ENCODE measurements at regions not wholly inside any gene's neighbourhood (a gene's known extent, or its start where the extent isn't known, plus 50 kb on each side); places are given as distances from the start of the nearest gene placed in this dataset.
A peak's percentile ranks its signal among the peaks of the same experiment; 100 is the strongest.

DNA sequence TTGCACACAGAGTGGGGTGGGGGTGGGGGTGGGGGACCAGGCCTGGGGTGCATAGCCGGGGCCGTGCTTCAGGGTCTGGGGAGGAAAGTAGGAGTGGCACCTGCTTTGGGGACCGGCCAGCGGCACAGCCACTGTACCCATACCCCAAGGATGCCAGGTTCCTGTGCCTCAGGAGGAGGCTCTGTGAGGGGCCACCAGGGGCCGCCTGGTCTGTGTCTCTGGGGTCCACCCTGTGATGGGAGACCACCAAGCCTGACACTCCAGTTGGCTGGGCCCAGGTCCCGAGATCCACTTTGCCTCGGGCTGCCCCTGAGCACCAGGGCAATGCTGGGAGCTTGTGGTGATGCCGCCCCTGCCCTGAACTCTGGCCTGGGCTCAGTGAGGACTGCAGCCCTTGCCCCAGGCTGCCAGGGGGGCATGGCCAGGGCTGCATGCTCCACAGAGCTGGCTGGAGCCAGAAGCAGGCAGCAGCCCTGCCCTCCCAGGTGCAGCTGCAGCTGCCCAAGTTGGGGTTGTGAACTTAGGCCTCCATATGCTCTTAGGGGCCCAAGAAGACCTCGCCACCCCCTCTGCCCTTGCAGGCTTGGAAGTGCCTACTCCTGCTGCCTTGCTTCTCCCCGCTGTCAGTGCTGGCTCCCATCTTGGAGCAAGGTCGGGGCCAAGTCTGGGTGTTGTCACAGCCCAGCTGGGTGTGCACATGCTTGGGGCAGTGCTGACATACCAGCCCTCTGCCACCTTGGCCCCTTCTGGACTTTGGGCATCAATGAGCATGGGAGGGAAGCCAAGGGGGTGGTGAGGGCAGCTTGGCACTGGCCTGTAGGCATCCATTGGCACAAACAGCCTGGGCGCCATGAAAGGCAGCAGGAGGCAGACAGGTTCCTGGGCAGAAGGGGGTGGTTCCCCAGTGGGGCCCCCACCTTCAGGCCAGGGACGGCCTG lies 123.3 kb upstream of the THY1 start:
- DNase-seq (ENCODE audit: low spot score), result no peak

DNA sequence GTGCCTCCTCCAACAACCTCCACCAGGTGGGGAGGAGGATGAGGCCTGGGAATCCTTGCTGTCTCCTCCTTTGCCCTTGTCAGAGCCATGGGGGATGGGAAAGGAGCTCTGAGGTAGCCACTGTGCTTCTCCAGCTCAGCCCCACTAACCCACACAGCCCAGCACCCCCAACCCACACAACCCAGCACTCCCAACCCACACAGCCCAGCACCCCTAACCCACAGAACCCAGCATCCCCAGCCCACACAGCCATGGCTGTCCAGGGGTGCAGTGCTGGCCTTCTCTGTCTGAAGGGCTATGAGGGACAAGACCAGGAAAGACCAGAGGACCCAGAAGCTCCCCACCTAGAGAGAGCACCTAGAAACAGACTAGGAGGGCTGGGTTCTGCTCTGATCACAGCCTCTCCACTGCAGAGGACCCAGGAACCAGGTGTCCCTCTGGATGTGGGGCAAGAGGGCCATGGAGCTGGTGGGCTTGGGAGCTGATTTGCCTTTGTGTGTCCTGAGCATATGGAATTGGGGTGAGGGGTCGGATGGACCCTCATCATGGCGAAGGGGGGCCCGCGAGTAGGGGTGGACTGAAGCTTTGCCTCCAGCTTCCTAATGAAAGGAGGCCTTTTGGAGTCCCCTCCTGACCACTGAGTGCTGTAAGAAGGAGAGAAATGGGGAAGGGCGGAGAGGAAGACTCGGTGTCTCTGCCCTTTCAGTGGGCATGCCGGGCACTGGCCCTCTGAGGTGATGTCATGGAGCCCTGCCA lies 117.6 kb upstream of the THY1 start:
- no peak for DNase-seq (ENCODE audit: low spot score)

DNA sequence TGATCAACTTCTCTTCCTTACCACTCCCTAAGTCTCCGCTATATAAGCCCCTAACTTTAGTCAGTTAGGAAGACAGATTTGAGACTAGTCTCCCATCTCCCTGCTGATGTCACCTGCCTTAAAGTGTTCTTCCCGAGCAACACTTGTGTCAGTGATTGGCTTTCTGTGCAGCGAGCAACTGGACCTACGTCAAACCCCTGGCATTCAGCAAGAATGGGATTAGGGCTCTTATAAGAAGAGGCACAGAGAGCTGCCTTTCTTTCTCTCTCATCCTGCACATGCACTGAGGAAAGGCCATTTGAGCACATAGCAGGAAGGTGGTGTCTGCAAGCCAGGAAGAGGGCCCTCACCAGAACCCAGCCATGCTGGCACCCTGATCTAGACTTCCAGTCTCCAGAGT lies 116.6 kb upstream of the THY1 start:
- no peak for DNase-seq (ENCODE audit: low spot score)

DNA sequence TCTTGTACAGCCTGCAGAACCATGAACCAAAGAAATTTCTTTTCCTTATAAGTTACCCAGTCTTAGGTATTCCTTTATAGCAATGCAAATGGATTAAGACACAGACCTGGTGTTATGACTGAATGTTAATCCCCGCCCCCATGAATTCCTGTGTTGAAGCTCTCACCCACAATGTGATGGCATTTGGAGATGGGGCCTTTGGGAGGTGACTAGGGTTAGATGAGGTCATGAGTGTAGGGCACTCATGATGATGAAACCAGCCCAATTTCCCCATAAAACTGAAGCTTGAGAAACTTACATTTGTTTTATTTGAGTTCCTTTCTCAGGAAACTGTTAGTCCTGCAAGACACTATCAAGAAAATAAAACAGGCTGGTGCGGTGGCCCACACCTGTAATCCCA lies 115.8 kb upstream of the THY1 start:
- no peak for DNase-seq (ENCODE audit: low spot score)

DNA sequence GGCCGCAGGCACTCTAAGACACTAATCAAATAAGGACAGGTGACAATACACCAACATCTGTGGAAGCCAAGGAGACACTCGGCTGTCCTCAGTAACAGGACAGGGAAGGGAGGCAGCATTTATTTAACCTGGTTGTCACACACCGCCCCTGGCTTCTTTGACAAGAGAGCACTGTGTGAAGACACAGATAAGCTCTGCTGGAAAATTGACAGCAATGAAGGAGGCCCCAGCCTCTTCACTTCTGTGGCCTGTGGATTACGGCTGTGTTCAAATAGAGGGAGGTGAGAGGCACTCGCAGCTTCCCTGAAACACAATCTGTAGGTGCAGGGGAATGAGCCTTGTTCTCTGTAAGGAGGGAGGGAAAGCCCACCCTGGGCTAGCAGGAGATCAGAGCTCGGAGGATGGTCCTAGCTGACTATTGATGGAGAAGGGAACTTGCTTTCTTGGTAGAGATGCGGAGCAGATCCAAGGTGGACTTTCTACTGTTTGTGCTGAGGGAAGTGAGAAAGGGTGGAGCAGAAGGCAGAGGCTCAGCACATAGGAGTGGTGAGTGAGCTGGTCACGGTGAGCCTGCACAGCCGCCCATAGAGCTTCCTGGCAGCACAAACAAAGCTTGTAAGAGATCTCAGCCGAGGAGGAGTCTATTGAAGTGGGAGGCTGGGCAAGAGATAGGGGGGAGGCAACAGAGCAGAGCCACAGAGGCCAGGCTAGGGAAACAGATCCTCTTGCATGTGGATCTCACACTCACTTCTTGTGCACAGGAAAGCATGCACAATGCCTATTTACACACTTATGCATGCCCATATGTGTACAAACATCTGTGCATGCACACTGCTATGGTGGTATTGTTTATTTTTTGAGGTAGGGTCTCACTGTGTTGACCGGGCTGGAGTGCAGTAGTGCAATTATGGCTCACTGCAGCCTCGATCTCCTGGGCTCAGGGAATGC lies 114.6 kb upstream of the THY1 start:
- DNase-seq (ENCODE audit: low spot score), result no peak

DNA sequence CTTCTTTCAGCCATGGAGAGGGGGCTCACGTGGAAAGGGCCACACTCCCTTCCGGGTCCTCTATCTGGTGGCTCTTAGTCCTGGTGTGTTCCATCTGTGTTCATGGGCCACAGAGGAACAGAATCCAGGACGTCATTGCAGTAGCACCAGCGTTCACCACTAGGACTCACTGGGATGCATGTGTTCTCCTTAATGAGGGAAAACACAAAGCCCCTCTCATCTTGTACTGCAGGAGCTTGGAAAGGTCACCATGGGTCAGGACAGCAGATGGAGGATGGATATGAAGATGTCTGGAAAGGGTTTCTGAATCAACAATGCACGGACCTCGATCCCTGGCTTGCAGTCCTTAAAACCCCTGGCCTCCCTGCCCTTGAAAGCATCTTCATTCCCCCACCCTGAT lies 113.8 kb upstream of the THY1 start:
- DNase-seq (ENCODE audit: low spot score), result no peak

DNA sequence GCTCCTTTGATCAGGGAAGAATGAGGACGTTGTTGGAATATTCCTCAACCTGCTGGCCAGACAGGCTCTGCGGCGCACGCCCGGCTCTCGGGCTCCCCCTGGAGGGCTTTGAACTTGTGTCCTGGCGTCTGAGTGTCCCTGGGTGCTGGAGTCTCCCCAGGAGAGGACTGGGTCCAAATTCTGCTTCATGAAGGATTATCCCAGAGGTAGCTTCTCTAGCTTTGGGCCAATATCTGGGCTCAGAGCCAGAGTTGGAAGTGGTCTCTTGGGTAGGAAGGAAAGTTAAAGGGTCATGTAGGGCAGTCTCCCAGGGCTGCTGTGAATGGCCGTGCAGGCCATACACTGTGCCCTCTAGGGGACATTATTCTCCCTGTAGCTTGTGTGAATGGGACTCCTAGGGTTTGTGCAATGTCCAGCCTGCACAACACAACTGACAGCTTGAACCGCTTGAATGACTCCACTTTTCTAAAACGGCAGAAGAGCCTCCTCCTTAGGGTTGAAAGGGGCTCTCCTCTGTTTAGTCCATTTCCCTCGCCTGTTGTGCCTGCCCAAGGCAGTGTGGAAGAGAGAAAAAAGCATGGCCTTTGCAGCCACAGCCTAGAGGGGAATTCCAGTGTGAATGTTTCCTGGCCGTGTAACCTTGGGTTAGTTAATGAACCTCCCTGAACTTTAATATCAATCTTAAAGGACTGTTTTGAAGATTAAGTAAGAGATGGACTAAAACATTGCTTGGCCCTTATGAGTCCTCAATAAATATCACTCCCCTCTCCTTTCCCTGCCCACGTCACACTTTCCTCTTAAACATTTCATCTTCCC lies 111.2 kb upstream of the THY1 start:
- DNase-seq (ENCODE audit: low spot score), result peak; percentile 71

DNA sequence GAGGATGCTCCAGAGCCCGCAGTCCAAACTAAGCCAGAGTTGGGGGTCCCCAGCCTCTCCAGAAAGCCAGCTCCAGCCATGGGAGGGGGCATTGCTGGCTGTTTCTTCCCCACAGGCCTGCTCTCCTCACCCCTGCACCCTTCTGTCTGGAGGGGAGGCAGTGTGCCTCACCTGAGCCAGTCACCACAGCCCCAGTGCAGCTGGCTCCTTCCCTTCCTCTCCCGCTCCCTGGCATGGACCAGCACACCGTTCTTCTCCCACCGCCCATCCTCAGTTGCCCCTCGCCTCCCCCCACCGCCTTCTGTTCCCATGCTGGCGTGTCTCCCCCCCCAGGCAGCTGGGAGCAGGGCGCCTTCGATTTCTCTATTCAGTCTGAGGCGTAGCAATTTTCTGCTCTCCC lies 110.5 kb upstream of the THY1 start:
- no peak for DNase-seq (ENCODE audit: low spot score)

DNA sequence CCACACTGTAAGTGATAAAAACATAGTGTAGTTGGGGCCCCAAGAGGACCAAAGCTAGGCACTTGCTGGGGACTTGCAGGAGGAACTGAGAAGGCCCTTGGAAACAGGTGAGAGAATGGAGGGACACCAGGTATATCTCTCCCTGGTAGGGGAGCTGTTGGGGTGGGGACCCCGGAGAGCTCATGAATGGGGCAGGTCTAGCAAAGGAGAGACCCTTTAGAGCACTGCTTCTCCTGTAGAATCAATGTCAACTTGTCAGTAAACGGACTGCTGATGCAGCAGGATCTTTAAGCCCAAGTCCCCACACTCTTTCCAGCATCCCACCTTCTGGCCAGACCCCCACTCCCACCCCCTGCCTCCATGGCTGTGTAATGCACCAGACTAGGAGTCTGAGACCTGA lies 109.6 kb upstream of the THY1 start:
- DNase-seq (ENCODE audit: low spot score), result no peak

DNA sequence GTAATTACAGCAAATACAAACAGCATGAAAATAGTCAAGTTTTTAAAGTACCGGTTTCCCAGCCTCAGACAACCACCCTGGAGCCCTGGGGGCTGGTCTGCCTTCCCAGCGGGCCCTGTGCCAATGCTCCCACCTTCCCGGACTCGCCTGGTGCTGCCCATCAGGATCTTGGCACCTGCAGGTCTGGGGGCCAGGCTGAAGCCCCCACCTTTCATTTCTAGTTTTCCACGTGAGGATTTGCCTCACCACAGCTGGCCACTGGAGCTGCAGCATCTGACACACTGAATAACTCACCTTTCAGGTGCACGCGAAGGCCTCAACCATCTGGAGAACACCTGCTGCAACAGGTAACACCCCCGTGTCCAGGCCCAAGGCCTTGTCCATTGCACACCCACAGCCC lies 108.7 kb upstream of the THY1 start:
- no peak for DNase-seq (ENCODE audit: low spot score)

DNA sequence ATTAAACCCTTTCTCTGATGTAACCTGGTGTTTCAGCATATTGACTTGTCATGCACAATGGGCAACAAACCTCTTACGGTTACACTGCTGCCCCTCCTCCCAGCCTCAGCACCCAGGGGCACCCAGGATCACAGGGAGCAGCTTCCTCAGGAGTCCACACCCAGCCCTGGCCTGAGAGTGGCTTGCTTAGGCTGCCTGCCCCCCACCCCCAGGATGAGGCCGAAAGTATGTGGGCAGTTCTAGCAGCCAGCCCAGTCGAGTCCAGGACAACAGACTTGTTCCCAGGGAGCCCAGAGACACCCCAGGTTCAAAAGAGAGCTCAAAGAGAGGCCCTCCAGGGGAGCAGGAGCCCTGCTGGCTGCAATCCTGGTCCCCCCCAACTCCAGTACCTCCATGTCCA lies 108.1 kb upstream of the THY1 start:
- DNase-seq (ENCODE audit: low spot score), result no peak

DNA sequence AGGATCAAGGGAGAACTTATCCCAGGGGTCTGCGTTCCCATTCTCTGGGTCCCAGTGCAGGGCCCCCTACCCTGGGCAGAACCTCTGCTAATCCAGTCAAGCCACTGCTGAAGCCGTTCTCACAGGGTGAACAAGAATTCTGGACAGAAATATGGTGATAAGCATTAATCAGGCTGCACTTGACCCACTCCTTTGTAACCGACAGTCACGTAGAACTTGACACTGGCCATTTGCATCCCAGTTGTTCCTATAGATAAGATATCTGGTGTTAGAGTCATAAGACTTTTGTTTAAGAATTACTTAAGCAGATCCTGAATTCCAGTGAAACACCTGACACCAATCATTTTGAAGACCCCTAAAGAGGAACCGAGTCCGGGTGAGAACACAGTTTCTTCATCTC lies 107.5 kb upstream of the THY1 start:
- no peak for DNase-seq (ENCODE audit: low spot score)

DNA sequence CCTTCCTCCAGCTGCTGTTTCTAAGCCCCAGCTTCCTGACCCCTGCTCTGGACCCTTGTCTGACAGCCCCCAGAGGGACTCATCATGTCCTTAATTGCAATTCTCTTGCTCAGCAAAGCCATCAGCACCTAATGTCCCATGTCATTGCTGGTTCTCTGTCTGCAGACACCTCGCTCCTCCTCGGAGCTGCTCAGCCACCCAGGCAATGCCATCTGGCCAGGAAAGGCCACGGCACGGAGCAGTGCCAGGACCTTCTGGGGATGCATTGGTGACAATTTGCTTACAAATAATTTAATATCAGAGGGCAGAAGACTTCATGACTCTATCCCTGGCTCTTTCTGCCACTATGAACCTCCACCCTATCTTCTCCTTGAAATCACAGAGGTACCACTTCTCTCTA lies 107.0 kb upstream of the THY1 start:
- no peak for DNase-seq (ENCODE audit: low spot score)

DNA sequence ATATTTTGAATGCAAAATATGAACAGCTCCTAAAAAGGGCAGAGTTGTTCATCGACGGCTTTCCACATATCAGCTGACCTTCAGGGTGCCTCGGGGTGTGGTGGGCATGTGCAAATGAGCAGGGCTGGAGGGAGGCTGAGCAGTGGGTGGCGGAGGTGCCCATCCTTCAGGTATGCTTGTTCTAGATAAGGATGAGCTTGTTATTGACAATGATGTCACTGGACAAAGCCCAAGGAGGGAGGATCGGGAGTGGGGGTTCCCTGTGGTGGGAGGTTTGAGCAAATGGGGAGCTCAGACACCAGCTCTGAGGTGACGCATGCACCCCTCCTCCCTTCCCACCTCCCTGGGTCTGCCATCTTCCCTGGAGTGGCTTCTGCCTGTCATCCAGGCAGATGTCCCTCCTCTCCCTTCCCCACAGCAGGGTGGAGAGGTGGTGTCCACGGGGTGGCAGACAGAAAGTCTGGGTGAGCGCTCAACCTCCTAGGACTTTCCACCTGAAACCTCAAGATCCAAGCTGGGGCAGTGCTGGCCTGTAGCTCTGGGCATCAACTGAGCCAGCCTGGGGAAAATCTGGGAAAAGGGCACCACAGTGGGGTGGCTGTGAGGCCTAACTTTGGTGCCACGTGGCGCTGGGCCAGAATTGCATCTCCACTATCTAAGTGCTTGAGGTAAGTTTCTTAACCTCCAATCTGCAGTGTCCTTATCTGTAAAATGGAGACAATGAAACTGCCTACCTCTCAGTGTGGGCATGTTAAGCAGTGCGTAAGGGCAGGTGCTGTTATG lies 106.3 kb upstream of the THY1 start:
- DNase-seq (ENCODE audit: low spot score), result no peak

DNA sequence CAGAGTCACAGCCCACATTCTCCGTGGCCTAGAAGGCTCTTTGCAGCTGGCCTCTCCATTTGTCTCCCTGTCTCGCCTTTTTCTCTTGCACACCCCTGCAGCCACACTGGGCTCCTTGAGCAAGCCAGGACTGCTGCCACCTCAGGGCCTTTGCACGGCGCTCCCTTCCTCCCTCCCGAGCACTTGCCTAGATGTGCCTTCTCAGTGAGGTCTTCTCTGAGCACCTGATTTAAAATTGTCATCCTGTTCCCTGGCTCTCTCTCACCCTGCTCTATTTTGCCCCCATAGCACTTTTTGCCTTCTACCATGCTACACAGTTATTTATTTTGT lies 102.9 kb upstream of the THY1 start:
- no peak for DNase-seq (ENCODE audit: low spot score)

DNA sequence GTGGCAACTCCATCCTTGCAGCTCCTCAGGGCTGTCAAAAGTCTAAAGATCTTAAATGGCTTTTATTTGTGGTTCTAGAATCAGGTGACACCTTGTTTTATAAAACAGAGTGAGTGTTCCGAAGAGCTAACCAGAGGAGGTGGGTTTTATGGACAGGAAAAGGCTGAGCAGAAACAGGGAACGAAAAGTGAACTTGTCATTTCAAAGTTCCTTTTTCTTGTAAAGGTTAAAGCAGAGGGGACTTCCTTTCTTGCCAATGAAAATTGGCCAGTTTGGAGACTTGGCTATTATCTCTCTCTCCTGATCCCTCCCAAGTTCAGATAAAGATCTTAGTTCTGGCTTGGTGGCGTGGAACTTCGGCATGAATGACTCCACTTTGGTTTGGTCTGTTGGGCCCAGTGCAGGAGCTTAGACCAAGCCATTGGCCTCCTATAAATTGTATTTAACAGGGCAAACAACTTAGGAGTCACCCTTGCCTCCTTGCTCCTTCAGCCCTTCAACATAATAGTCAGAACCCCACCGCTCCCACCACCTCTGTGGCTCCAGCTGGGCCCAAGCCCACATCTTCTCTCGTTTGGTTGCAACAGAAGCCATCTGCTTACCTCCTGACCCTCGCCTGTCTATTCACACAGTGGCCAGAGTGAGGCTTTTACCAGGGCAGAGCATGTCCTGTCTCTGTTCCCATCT lies 102.4 kb upstream of the THY1 start:
- no peak for DNase-seq (ENCODE audit: low spot score)

DNA sequence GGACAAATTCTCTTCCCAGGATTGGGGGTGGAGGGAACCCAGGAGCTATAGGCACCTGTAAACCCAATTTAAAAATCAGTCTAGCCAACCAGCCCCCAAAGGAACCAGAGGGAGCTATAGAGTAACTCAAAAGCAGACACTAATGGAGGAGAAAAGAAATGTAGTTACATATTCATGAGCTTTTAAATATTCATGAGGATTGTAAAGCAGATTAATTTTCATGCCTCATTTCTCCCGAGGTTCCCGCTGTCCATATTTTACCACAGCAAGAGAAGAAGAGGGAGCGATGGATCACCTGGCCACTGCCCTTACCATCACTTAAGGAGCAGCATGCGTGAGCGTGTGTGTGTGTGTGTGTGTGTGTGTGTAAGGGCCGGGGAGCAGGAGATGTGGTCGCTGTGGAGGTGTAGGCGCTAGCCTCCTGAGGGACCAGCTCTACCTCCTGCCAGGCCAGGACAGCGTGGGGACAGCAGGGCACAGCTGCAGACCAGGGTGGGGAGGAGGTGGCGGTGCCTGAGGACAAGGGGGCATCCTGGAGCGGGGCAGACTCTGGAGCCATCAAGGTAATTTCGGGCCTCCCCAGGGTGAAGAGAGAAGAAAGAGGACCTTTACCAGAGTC lies 100.7 kb upstream of the THY1 start:
- no peak for DNase-seq (ENCODE audit: low spot score)

DNA sequence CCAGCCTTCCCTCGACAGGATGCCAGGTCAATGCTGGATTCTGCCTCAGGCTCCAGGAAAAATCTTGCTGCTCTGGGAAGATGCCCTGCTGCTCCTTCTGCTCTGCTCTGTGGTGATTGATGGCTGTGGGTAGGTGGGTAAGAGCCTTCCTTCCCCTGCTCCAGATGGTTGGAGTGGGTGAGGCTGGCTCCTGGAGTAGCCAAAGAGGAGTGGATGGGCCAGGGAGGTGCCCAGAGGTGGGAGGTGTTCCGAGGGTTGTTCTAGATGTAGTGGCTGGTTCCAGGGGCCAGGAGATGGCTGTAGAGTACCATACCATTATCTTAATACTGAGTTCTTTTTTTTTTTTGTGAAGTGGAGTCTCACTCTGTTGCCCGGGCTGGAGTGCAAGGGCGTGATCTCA lies 99.6 kb upstream of the THY1 start:
- DNase-seq (ENCODE audit: low spot score), result no peak

DNA sequence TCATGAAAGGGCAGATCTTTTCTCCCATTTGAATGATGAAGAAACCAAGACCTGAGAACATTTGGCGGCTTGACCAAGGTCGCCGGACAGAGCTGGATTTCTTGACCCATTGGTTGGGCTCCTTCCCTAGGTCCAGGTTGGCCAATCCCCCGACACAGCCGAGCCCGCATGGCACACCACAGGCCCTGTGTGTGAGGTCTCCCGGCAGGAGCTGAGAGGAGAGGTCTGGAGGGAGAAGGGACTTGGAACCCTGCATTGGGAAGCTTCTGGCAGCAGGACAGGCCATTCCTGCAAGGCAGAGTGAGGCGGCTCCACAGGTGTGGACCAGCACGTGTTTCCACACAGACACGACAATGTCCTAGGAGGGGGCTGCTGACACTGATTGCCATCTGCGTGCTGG lies 98.6 kb upstream of the THY1 start:
- DNase-seq (ENCODE audit: low spot score), result no peak

DNA sequence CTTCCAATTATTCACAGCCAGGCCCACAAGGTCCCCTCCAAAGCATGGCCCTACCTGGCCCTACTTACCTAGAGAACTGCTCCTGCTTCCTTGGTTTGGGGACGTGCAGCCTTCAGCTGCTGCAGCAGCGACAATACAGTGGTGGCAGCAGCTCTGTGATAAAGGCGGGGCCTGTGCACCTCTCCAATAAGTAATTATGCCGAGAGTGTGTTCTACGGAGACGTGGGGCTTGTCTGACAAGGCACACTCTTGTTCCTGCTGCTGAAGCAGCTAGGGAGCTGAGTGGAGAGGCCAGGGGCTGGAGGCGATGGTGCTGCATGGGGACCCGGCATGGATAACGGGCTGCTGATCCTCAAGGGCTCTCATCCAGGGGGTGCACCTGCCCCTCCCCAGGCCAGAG lies 98.0 kb upstream of the THY1 start:
- peak; percentile 27 for DNase-seq (ENCODE audit: low spot score)
